GM12892 (cell line): ENCODE measurements at regions not wholly inside any gene's neighbourhood (a gene's known extent, or its start where the extent isn't known, plus 50 kb on each side); places are given as distances from the start of the nearest gene placed in this dataset.

Source experiments
- POLR2A ChIP-seq: IDR thresholded peaks from 2 replicates; pipeline ENCODE4 v1.6.1; 2011; ENCODE audit warnings: low read depth, low read length, control low read depth
- POLR2AphosphoS5 ChIP-seq: IDR thresholded peaks from 2 replicates; pipeline ENCODE4 v1.6.1; 2011; ENCODE audit warnings: low read depth, low read length, control low read depth

DNA sequence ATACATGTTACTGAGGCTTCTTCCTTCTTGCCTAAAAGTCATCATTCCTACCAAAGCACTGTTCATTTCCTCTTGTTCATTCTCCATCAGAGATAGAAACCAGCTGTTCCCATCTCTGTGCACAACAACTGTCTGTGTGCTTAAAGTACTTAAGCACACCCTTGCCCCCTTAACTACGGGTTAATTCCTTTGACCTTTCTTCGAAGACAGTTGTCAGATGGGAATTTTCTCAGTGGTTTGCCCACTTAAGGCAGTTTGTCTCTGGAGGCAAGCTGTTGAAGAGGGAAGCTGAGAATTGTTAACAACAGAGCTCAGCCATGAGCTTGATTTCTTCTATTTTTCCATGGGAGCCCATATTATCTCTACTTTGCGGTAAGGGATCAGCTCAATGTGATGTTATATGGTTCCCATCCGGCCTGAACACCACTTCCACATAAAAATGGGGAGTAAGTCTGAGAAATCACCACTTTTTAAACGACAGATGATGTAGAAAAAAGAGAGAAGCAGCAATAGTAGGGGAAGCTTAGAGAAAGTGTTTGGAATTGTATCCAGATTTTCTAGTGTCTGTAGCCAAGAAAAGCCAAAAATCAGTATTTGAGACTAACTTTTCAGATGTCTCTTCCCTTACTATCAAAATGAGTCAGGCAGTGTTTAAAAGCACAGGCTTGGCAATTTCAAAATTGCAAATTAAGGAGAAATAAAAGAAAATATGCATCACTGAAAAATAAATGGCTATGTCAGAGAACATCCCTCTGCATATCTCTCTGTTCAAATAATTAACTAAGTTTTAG, 194.4 kb downstream of the SLIT2 start:
- TF ChIP-seq POLR2A: no peak
- TF ChIP-seq POLR2AphosphoS5: no peak
